ENCODE measurements at regions not wholly inside any gene's neighbourhood (a gene's known extent, or its start where the extent isn't known, plus 50 kb on each side); places are given as distances from the start of the nearest gene placed in this dataset.

GRCh38 chr2:223314811-223315210 lies 262.8 kb downstream of the KCNE4 start:
- no peak for TF ChIP-seq CTCF (IDR thresholded peaks at IDR 0.05; ENCODE audit: low read depth, low read length)
- no peak for TF ChIP-seq EZH2phosphoT487 (IDR thresholded peaks at IDR 0.05; ENCODE audit: low read depth)

Measured in OCI-LY3 (cell line).